Fibroblast of the aortic adventitia (primary cell): ENCODE measurements at regions not wholly inside any gene's neighbourhood (a gene's known extent, or its start where the extent isn't known, plus 50 kb on each side); places are given as distances from the start of the nearest gene placed in this dataset.
A peak's percentile ranks its signal among the peaks of the same experiment; 100 is the strongest.

ENCODE experiments used
- DNase-seq: peaks from one replicate; pipeline ENCODE4 v3.0.0-alpha.2; 2010; ENCODE audit warnings: low read depth
- H3K4me3 ChIP-seq: 2 replicates; pipeline ENCODE4 v1.5.1; 2011; ENCODE audit warnings: low read depth, mild to moderate bottlenecking, control low read depth, low read length, moderate library complexity
- TF ChIP-seq, protein P1 (sequence below): IDR thresholded peaks from 2 replicates; pipeline ENCODE4 v1.5.1; 2011; ENCODE audit warnings: mild to moderate bottlenecking, low read length, control low read depth, inconsistent platforms; ENCODE audit not compliant: insufficient read depth

DNA sequence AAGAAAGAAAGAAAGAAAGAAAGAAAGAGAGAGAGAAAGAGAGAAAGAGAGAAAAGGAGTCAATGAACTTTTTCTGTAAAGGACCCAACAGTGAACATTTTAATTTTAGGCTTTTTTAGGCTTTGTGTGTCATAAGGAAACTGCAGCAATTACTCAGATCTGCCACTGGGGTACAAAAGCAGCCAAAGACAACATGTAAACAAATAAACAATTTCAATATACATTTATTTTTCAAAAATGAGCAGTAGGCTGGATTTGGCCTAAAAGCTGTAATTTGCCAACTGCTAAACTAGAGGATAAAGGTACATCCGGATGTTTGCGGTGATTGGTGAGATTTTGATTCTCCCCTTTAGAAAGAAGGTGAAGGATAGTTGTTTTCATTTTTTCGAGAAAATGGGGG lies 143.6 kb downstream of the CEMIP2 start:
- TF ChIP-seq, protein P1, sequence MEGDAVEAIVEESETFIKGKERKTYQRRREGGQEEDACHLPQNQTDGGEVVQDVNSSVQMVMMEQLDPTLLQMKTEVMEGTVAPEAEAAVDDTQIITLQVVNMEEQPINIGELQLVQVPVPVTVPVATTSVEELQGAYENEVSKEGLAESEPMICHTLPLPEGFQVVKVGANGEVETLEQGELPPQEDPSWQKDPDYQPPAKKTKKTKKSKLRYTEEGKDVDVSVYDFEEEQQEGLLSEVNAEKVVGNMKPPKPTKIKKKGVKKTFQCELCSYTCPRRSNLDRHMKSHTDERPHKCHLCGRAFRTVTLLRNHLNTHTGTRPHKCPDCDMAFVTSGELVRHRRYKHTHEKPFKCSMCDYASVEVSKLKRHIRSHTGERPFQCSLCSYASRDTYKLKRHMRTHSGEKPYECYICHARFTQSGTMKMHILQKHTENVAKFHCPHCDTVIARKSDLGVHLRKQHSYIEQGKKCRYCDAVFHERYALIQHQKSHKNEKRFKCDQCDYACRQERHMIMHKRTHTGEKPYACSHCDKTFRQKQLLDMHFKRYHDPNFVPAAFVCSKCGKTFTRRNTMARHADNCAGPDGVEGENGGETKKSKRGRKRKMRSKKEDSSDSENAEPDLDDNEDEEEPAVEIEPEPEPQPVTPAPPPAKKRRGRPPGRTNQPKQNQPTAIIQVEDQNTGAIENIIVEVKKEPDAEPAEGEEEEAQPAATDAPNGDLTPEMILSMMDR: peak; percentile 11
- no peak for DNase-seq
- no peak overlapping the region for H3K4me3 ChIP-seq

- no peak for DNase-seq
- TF ChIP-seq, protein P1: no peak
- no peak overlapping the region for H3K4me3 ChIP-seq
Measured at GRCh38 chr9:71620746-71621145, 147.6 kb downstream of the CEMIP2 start.

DNA sequence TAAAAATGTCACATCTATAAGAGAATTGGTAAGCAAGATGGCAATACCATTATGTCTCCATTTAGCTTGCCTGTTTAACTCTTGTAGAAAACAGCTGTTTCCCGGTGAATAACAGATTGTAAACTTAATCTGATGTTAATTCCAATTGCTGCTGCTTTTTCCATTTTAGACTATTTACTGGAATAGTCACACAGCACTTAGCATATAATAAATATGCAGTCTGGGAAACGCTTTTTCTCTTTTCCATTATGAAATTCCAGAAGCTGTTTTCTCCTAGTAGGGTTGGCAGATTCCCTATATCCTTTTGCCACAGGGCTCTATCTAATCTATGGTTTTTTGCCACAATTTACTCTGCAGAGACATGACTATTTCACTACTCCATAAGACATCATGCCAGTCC lies 148.0 kb downstream of the CEMIP2 start:
- TF ChIP-seq, protein P1: no peak

DNA sequence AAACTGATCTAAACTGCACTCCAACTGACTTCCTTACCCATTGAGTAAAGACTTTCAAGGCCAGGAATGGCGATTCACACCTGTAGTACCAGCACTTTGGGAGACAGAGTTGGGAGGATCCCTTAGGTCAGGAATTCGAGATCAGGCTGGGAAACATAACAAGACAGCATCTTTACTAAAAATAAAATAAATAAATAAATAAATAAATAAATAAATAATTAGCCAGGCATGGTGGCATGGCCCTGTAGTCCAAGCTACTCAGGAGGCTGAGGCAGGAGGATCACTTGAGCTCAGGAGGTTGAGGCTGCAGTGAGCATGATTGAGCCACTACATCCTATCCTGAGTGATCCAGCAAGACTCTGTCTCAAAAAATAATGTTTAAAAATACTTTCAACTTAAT lies 148.4 kb downstream of the CEMIP2 start:
- TF ChIP-seq, protein P1: no peak
- DNase-seq: no peak
- H3K4me3 ChIP-seq: no peak overlapping the region

More for the DNA sequence above, 148.0 kb downstream of the CEMIP2 start:
- no peak for DNase-seq
- no peak overlapping the region for H3K4me3 ChIP-seq

GRCh38 chr9:71614409-71615010 lies 153.8 kb downstream of the CEMIP2 start:
- TF ChIP-seq, protein P1: no peak
- H3K4me3 ChIP-seq: no peak overlapping the region
- DNase-seq: no peak

- no peak overlapping the region for H3K4me3 ChIP-seq
- DNase-seq: no peak
- TF ChIP-seq, protein P1: no peak
Measured at GRCh38 chr9:71612889-71613288, 155.4 kb downstream of the CEMIP2 start.

DNA sequence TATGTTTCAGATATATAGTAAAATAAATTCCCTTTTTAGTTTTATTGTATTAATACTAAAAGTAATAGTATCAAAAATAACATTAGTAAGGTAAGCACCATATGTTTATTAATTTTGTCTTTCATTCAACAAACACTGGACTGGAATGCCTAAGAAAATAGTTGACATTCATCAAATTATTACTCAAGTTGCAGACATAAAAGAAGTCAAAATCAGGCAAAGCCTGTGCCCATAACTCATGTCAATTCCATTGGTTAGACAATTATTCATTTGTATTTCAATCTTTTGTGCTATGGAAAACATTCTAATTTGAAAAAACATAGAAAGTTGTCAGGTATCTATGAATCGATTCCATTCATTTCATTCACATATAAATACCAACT lies 158.9 kb downstream of the CEMIP2 start:
- no peak for DNase-seq
- H3K4me3 ChIP-seq: no peak overlapping the region
- TF ChIP-seq, protein P1: no peak
